ENCODE measurements at regions not wholly inside any gene's neighbourhood (a gene's known extent, or its start where the extent isn't known, plus 50 kb on each side); places are given as distances from the start of the nearest gene placed in this dataset.

DNA sequence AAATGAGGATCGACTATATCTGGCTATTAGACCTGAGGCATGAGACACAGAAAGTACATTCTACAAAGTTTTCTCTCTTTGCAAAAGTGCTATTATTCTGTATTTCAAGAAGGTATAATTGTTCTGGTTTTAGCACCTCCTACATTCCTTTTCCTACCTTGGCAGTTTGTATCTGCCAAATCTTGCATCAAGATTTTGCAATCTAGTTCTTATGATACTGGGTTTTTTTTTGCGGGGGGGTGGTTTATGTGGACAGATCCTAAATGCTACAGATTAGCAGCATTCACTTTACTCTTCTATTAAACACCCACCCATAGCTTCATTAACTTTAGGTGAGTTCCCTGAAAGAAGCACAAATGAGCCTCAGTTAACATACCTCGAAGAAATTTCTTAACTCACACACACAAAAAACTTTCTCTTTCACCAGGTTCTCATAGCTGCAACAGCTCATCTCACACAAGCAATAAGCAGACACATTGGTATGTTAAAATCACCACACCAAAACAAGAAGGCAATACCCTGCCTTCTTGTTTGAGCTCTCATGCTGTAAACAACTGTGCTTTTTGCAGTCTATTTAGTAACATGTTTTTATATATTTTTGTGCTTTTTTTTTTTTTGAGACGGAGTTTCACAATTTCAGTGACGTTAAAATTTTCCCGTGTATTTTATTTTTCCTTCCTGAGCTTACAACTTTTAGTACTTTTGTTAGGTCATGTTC is 73.0 kb upstream of the VGLL4 start:
- TF ChIP-seq, protein P1, sequence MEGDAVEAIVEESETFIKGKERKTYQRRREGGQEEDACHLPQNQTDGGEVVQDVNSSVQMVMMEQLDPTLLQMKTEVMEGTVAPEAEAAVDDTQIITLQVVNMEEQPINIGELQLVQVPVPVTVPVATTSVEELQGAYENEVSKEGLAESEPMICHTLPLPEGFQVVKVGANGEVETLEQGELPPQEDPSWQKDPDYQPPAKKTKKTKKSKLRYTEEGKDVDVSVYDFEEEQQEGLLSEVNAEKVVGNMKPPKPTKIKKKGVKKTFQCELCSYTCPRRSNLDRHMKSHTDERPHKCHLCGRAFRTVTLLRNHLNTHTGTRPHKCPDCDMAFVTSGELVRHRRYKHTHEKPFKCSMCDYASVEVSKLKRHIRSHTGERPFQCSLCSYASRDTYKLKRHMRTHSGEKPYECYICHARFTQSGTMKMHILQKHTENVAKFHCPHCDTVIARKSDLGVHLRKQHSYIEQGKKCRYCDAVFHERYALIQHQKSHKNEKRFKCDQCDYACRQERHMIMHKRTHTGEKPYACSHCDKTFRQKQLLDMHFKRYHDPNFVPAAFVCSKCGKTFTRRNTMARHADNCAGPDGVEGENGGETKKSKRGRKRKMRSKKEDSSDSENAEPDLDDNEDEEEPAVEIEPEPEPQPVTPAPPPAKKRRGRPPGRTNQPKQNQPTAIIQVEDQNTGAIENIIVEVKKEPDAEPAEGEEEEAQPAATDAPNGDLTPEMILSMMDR (IDR thresholded peaks at IDR 0.05) = no peak
- TF ChIP-seq POLR2A (IDR thresholded peaks at IDR 0.05) = no peak
